ENCODE measurements at regions not wholly inside any gene's neighbourhood (a gene's known extent, or its start where the extent isn't known, plus 50 kb on each side); places are given as distances from the start of the nearest gene placed in this dataset.

- peaks cover 3 to 4% of the 10 kb centered on the region in 2 donors for H3K4me1 Mint-ChIP-seq
- H3K4me3 Mint-ChIP-seq = no peak overlapping the region
- DNase-seq (no peak), ATAC-seq (replicated peaks) (no peak)
- H3K27ac Mint-ChIP-seq = no peak overlapping the region
- peaks cover 29 to 51% of the 10 kb centered on the region in 2 donors for H3K27me3 Mint-ChIP-seq
- peaks cover 12 to 13% of the 10 kb centered on the region in 2 donors for H3K9me3 Mint-ChIP-seq
- peaks cover 0 to under 1% of the 10 kb centered on the region in 2 donors for H3K36me3 Mint-ChIP-seq
Measured at GRCh38 chr20:23240519-23240918, 110.1 kb upstream of the NXT1 start.

GRCh38 chr20:23237201-23237600 is 113.4 kb upstream of the NXT1 start:
- H3K27ac Mint-ChIP-seq = no peak overlapping the region
- H3K4me3 Mint-ChIP-seq = no peak overlapping the region
- H3K9me3 Mint-ChIP-seq = peaks cover 16 to 19% of the 10 kb centered on the region in 2 donors
- H3K36me3 Mint-ChIP-seq = no peaks in the 10 kb centered on the region
- peaks cover 18 to 40% of the 10 kb centered on the region in 2 donors for H3K27me3 Mint-ChIP-seq
- no peaks in the 10 kb centered on the region for H3K4me1 Mint-ChIP-seq
- ATAC-seq (replicated peaks) (no peak), DNase-seq (no peak)

- ATAC-seq (replicated peaks) = peak; percentile 82 to 84
- no peak for DNase-seq
- no peaks in the 10 kb centered on the region for H3K36me3 Mint-ChIP-seq
- H3K4me3 Mint-ChIP-seq = no peak overlapping the region
- H3K27ac Mint-ChIP-seq = no peak overlapping the region
- peaks cover 20 to 26% of the 10 kb centered on the region in 2 donors for H3K9me3 Mint-ChIP-seq
- H3K27me3 Mint-ChIP-seq = peaks cover 15 to 40% of the 10 kb centered on the region in 2 donors
- H3K4me1 Mint-ChIP-seq = no peaks in the 10 kb centered on the region
Measured at GRCh38 chr20:23235173-23236027, 115.2 kb upstream of the NXT1 start.

GRCh38 chr20:23234311-23235078 is 116.1 kb upstream of the NXT1 start:
- H3K4me3 Mint-ChIP-seq = no peak overlapping the region
- ATAC-seq (replicated peaks) (no peak), DNase-seq (no peak)
- H3K36me3 Mint-ChIP-seq = no peaks in the 10 kb centered on the region
- H3K4me1 Mint-ChIP-seq = no peaks in the 10 kb centered on the region
- H3K27me3 Mint-ChIP-seq = peaks cover 15 to 34% of the 10 kb centered on the region in 2 donors
- H3K27ac Mint-ChIP-seq = no peak overlapping the region
- H3K9me3 Mint-ChIP-seq = peaks cover 20 to 22% of the 10 kb centered on the region in 2 donors

- H3K36me3 Mint-ChIP-seq = no peaks in the 10 kb centered on the region
- peaks cover 11 to 13% of the 10 kb centered on the region in 2 donors for H3K9me3 Mint-ChIP-seq
- H3K4me3 Mint-ChIP-seq = no peak overlapping the region
- no peak overlapping the region for H3K27ac Mint-ChIP-seq
- ATAC-seq (replicated peaks) (no peak), DNase-seq (no peak)
- H3K27me3 Mint-ChIP-seq = peaks cover 6 to 23% of the 10 kb centered on the region in 2 donors
- H3K4me1 Mint-ChIP-seq = no peaks in the 10 kb centered on the region
Measured at GRCh38 chr20:23233341-23233740, 117.2 kb upstream of the NXT1 start.

- H3K9me3 Mint-ChIP-seq = peaks cover 9 to 13% of the 10 kb centered on the region in 2 donors
- no peak overlapping the region for H3K4me3 Mint-ChIP-seq
- H3K27ac Mint-ChIP-seq = no peak overlapping the region
- peaks cover 8 to 21% of the 10 kb centered on the region in 2 donors for H3K27me3 Mint-ChIP-seq
- DNase-seq = no peak
- no peaks in the 10 kb centered on the region for H3K4me1 Mint-ChIP-seq
- no peak for ATAC-seq (replicated peaks)
- H3K36me3 Mint-ChIP-seq = no peaks in the 10 kb centered on the region
Measured at GRCh38 chr20:23232679-23233308, 117.8 kb upstream of the NXT1 start.

- no peaks in the 10 kb centered on the region for H3K4me1 Mint-ChIP-seq
- no peak overlapping the region for H3K27ac Mint-ChIP-seq
- H3K9me3 Mint-ChIP-seq = peaks cover 8 to 13% of the 10 kb centered on the region in 2 donors
- ATAC-seq (replicated peaks) (no peak), DNase-seq (no peak)
- no peak overlapping the region for H3K4me3 Mint-ChIP-seq
- no peaks in the 10 kb centered on the region for H3K36me3 Mint-ChIP-seq
- H3K27me3 Mint-ChIP-seq = peaks cover 10 to 19% of the 10 kb centered on the region in 2 donors
Measured at GRCh38 chr20:23232219-23232581, 118.4 kb upstream of the NXT1 start.

GRCh38 chr20:23231561-23232218 is 118.9 kb upstream of the NXT1 start:
- H3K27ac Mint-ChIP-seq = no peak overlapping the region
- H3K36me3 Mint-ChIP-seq = no peaks in the 10 kb centered on the region
- no peaks in the 10 kb centered on the region for H3K4me1 Mint-ChIP-seq
- peaks cover 8 to 13% of the 10 kb centered on the region in 2 donors for H3K9me3 Mint-ChIP-seq
- H3K27me3 Mint-ChIP-seq = peaks cover 10 to 19% of the 10 kb centered on the region in 2 donors
- ATAC-seq (replicated peaks) (no peak), DNase-seq (no peak)
- H3K4me3 Mint-ChIP-seq = no peak overlapping the region

- no peak overlapping the region for H3K4me3 Mint-ChIP-seq
- peaks cover 10 to 19% of the 10 kb centered on the region in 2 donors for H3K27me3 Mint-ChIP-seq
- no peaks in the 10 kb centered on the region for H3K36me3 Mint-ChIP-seq
- ATAC-seq (replicated peaks) (no peak), DNase-seq (no peak)
- H3K9me3 Mint-ChIP-seq = peaks cover 8 to 13% of the 10 kb centered on the region in 2 donors
- no peaks in the 10 kb centered on the region for H3K4me1 Mint-ChIP-seq
- H3K27ac Mint-ChIP-seq = no peak overlapping the region
Measured at GRCh38 chr20:23230766-23231385, 119.7 kb upstream of the NXT1 start.

GRCh38 chr20:23229989-23230388 is 120.6 kb upstream of the NXT1 start:
- H3K9me3 Mint-ChIP-seq = peaks cover 5 to 9% of the 10 kb centered on the region in 2 donors
- no peak for ATAC-seq (replicated peaks)

GRCh38 chr20:23228912-23229311 is 121.7 kb upstream of the NXT1 start:
- H3K4me3 Mint-ChIP-seq = no peak overlapping the region
- no peaks in the 10 kb centered on the region for H3K4me1 Mint-ChIP-seq
- H3K27me3 Mint-ChIP-seq = peaks cover 10 to 29% of the 10 kb centered on the region in 2 donors
- no peak for DNase-seq
- no peak for ATAC-seq (replicated peaks)
- H3K9me3 Mint-ChIP-seq = peaks cover 5 to 9% of the 10 kb centered on the region in 2 donors
- no peaks in the 10 kb centered on the region for H3K36me3 Mint-ChIP-seq
- H3K27ac Mint-ChIP-seq = no peak overlapping the region

More at GRCh38 chr20:23229989-23230388, 120.6 kb upstream of the NXT1 start:
- DNase-seq = no peak
- Mint-ChIP-seq H3K36me3 (no peaks in the 10 kb centered on the region), H3K4me3 (no peak overlapping the region), H3K4me1 (no peaks in the 10 kb centered on the region), H3K27ac (no peak overlapping the region), H3K27me3 (peaks cover 10 to 27% of the 10 kb centered on the region in 2 donors)

- Mint-ChIP-seq H3K36me3 (no peaks in the 10 kb centered on the region), H3K4me3 (no peak overlapping the region), H3K27me3 (peaks cover 10 to 29% of the 10 kb centered on the region in 2 donors), H3K4me1 (no peaks in the 10 kb centered on the region), H3K27ac (no peak overlapping the region), H3K9me3 (peaks cover 3 to 12% of the 10 kb centered on the region in 2 donors)
- ATAC-seq (replicated peaks) = no peak
- DNase-seq = no peak
Measured at GRCh38 chr20:23227976-23228375, 122.6 kb upstream of the NXT1 start.

GRCh38 chr20:23227274-23227673 is 123.3 kb upstream of the NXT1 start:
- H3K27ac Mint-ChIP-seq = no peak overlapping the region
- ATAC-seq (replicated peaks) = no peak
- no peak overlapping the region for H3K4me3 Mint-ChIP-seq
- no peaks in the 10 kb centered on the region for H3K36me3 Mint-ChIP-seq
- H3K27me3 Mint-ChIP-seq = peaks cover 10 to 29% of the 10 kb centered on the region in 2 donors
- H3K4me1 Mint-ChIP-seq = no peaks in the 10 kb centered on the region
- no peak for DNase-seq
- H3K9me3 Mint-ChIP-seq = peaks cover 4 to 14% of the 10 kb centered on the region in 2 donors

Measured in stimulated activated naive B cell treated with anti-CD40 and anti-IgM and Interleukin-4, amounts not matched to agents 10 μg/mL and 1 μg/mL and 100 μg/mL, for 72 hours (primary cell).